Spleen (tissue), 11 donors: ENCODE measurements at regions not wholly inside any gene's neighbourhood (a gene's known extent, or its start where the extent isn't known, plus 50 kb on each side); places are given as distances from the start of the nearest gene placed in this dataset.

ENCODE experiments used
- DNase-seq: peaks from one replicate; pipeline ENCODE4 v3.0.0-alpha.2; 2020
- H3K27ac ChIP-seq, 8 donors: fragments of 200-600 bp; sonication (generic) in 7 of 8; 1 replicate in 4 of 8; 2 replicates in 4 of 8; pipeline versions ENCODE4 v1.5.0 to v1.8.0; 2016 to 2021; ENCODE audit warnings: inconsistent platforms in 4 of 8, mild to moderate bottlenecking in 4 of 8, moderate library complexity in 1 of 8
- H3K27me3 ChIP-seq, 7 donors: fragments of 200-600 bp; sonication (generic) in 6 of 7; replicated peaks in 1 of 7; 1 replicate in 4 of 7; 2 replicates in 3 of 7; pipeline versions ENCODE4 v1.5.0 to v1.8.0; 2016 to 2021; ENCODE audit warnings: inconsistent platforms in 3 of 7, mild to moderate bottlenecking in 1 of 7
- H3K36me3 ChIP-seq, 6 donors: fragments of 200-600 bp; sonication (generic) in 5 of 6; 1 replicate in 4 of 6; 2 replicates in 2 of 6; pipeline versions ENCODE4 v1.5.0 to v1.8.0; 2016 to 2021; ENCODE audit warnings: inconsistent platforms in 2 of 6
- H3K4me1 ChIP-seq, 6 donors: fragments of 200-600 bp; sonication (generic) in 5 of 6; 1 replicate in 3 of 6; 2 replicates in 3 of 6; pipeline versions ENCODE4 v1.5.0 to v1.8.0; 2016 to 2021; ENCODE audit warnings: inconsistent platforms in 3 of 6
- H3K4me3 ChIP-seq, 8 donors: fragments of 200-600 bp; sonication (generic) in 7 of 8; 1 replicate in 4 of 8; 2 replicates in 4 of 8; pipeline versions ENCODE4 v1.5.0 to v1.8.0; 2016 to 2021; ENCODE audit warnings: inconsistent platforms in 4 of 8, mild to moderate bottlenecking in 4 of 8, moderate library complexity in 2 of 8
- H3K9me3 ChIP-seq, 8 donors: fragments of 200-600 bp; sonication (generic) in 7 of 8; 1 replicate in 4 of 8; 2 replicates in 4 of 8; pipeline versions ENCODE4 v1.5.0 to v1.8.0; 2016 to 2021; ENCODE audit warnings: inconsistent platforms in 4 of 8
- CTCF ChIP-seq, 11 experiments: fragments of 200-600 bp in 7 of 11; fragments of 450-650 bp in 4 of 11; sonication (generic) in 4 of 11; IDR thresholded peaks in 8 of 11; conservative IDR thresholded peaks in 3 of 11; 1 replicate in 7 of 11; 2 replicates in 4 of 11; pipeline versions ENCODE4 v1.4.0 to v1.8.0; 2016 to 2021; ENCODE audit warnings: antibody characterized with exemption in 11 of 11, inconsistent platforms in 4 of 11, mild to moderate bottlenecking in 1 of 11
- POLR2A ChIP-seq, 3 donors: fragments of 450-650 bp; IDR thresholded peaks; one replicate each; pipeline ENCODE4 v1.5.1; 2017; ENCODE audit warnings: antibody characterized with exemption in 3 of 3, mild to moderate bottlenecking in 1 of 3
- POLR2AphosphoS5 ChIP-seq, 3 donors: sonication (generic); formaldehyde crosslinking; IDR thresholded peaks; one replicate each; pipeline ENCODE4 v1.5.1; 2017; ENCODE audit warnings: antibody characterized with exemption in 3 of 3
- WGBS, 5 donors: extraction: QIAGEN DNeasy Blood & Tissue Kit in 3 of 5; methylation state at CpG; one replicate each; pipeline versions ENCODE4 v1.1.5 to v1.1.7; 2013 to 2018; 5-methylcytosine and 5-hydroxymethylcytosine counted together
- intact Hi-C: fragments of 100-400 bp; cut with DNase I; formaldehyde crosslinking; loops from one replicate; pipeline ENCODE4 v1.15.0; 2023; ENCODE audit warnings: low total_unique reads
- donor health status: healthy with polysubstance abuse.
- donor health status: DM: no; HTN: no; CAD: no; lungs with moderate emphysema.
- donor health status: DM: no; HTN: no; CAD: no.
- donor health status: Bipolar disorder and iron deficiency.
- donor health status: healthy.
- donor health status: DM: no; HTN: no; CAD: no.
- donor health status: DM: yes; HTN: yes; CAD: no.

GRCh38 chr1:73516451-73516850, 681.5 kb downstream of the LRRIQ3 start:
- 32 to 54% (median 43%) methylated on average over 1 of the region's 1 CpG for WGBS, 5 donors
- Histone ChIP-seq H3K4me3 (no peak overlapping the region), H3K27ac (no peak overlapping the region), H3K4me1 (no peaks in the 10 kb centered on the region), H3K27me3 (no peaks in the 10 kb centered on the region), H3K9me3 (no peaks in the 10 kb centered on the region), H3K36me3 (no peaks in the 10 kb centered on the region)
- no peak for DNase-seq
- intact Hi-C loops, result no loop called here
- no peak for TF ChIP-seq POLR2A (IDR thresholded peaks at IDR 0.05)
- no peak for TF ChIP-seq CTCF (IDR thresholded peaks at IDR 0.05 in 8 of 11, conservative IDR thresholded peaks at IDR 0.05 in 3 of 11)
- no peak for TF ChIP-seq POLR2AphosphoS5 (IDR thresholded peaks at IDR 0.05)

- no peak for DNase-seq
- no peaks in the 10 kb centered on the region for H3K4me1 ChIP-seq
- peaks cover 0 to 14% (median 5%) of the 10 kb centered on the region in 8 donors for H3K9me3 ChIP-seq
- no peaks in the 10 kb centered on the region for H3K36me3 ChIP-seq
- TF ChIP-seq POLR2AphosphoS5 (IDR thresholded peaks at IDR 0.05) (no peak), POLR2A (IDR thresholded peaks at IDR 0.05) (no peak), CTCF (IDR thresholded peaks at IDR 0.05 in 8 of 11, conservative IDR thresholded peaks at IDR 0.05 in 3 of 11) (no peak)
- intact Hi-C loops, result no loop called here
- H3K4me3 ChIP-seq, result no peak overlapping the region
- no peak overlapping the region for H3K27ac ChIP-seq
- H3K27me3 ChIP-seq, result no peaks in the 10 kb centered on the region
Measured at GRCh38 chr1:73511038-73511437, 686.9 kb downstream of the LRRIQ3 start.

GRCh38 chr1:73500154-73500553, 697.8 kb downstream of the LRRIQ3 start:
- WGBS, 5 donors, result 19 to 60% (median 49%) methylated on average over 2 of the region's 2 CpGs
- intact Hi-C loops, result no loop called here
- Histone ChIP-seq H3K36me3 (no peaks in the 10 kb centered on the region), H3K9me3 (peaks cover 0 to 6% (median 0%) of the 10 kb centered on the region in 8 donors), H3K4me1 (no peaks in the 10 kb centered on the region), H3K27ac (no peak overlapping the region), H3K27me3 (no peaks in the 10 kb centered on the region), H3K4me3 (no peak overlapping the region)
- no peak for TF ChIP-seq POLR2AphosphoS5 (IDR thresholded peaks at IDR 0.05)
- TF ChIP-seq POLR2A (IDR thresholded peaks at IDR 0.05), result no peak
- no peak for TF ChIP-seq CTCF (IDR thresholded peaks at IDR 0.05 in 8 of 11, conservative IDR thresholded peaks at IDR 0.05 in 3 of 11)
- DNase-seq, result no peak

GRCh38 chr1:73499671-73500070, 698.3 kb downstream of the LRRIQ3 start:
- Histone ChIP-seq H3K4me3 (no peak overlapping the region), H3K27me3 (no peaks in the 10 kb centered on the region), H3K9me3 (peaks cover 0 to 6% (median 0%) of the 10 kb centered on the region in 8 donors), H3K4me1 (no peaks in the 10 kb centered on the region), H3K27ac (no peak overlapping the region), H3K36me3 (no peaks in the 10 kb centered on the region)
- TF ChIP-seq POLR2A (IDR thresholded peaks at IDR 0.05) (no peak), CTCF (IDR thresholded peaks at IDR 0.05 in 8 of 11, conservative IDR thresholded peaks at IDR 0.05 in 3 of 11) (no peak), POLR2AphosphoS5 (IDR thresholded peaks at IDR 0.05) (no peak)
- intact Hi-C loops, result no loop called here
- DNase-seq, result no peak
- 20 to 62% (median 29%) methylated on average over 2 of the region's 2 CpGs for WGBS, 5 donors
